Hippocampal formation (tissue), 2 donors: ENCODE measurements at regions not wholly inside any gene's neighbourhood (a gene's known extent, or its start where the extent isn't known, plus 50 kb on each side); places are given as distances from the start of the nearest gene placed in this dataset.

Experiments
- DNase-seq, 2 donors: peaks; one replicate each; lab custom pipeline; 2025; lab: John Stamatoyannopoulos, UW

DNA sequence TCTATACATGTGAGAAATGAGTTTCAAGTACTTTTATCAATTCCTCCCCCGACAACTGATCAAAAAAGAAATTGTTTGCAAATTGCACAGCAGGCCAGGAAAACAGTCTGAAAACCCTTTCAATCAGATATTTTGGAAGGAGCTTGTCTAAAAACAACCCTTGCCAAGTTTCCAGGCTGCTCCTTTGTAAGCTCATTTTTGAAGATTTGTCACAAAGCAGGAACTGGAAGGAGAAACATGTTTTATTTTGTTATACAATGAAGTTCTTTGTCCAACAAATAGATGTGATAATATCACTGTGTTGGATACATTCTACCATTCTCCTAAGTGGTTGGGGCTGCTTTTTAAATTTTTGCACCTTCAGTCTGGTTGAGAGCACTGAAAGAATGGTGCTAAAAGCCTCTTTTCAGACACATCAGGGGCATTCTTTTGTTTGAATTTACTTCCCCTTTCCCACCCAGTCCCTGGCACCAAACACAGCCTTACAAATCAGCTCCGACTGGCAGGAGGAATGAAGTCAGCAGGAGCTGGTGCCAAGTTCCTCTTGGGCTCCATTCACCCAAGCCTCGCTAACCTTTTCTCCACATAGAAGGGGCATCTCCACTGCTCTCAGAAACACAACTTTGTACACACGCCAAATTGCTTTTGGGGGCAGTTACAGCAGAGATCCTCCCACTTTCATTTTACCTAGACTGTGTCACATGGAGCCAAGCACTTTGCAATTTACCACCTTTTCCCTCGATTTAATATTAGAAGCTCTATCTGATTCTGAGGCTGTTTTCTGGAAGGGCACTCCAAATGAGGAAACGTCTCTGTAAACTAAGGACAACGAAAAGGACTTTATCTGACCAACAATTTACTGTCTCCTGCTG lies 88.0 kb downstream of the C1D start:
- peak; percentile 39 to 47 for DNase-seq

DNA sequence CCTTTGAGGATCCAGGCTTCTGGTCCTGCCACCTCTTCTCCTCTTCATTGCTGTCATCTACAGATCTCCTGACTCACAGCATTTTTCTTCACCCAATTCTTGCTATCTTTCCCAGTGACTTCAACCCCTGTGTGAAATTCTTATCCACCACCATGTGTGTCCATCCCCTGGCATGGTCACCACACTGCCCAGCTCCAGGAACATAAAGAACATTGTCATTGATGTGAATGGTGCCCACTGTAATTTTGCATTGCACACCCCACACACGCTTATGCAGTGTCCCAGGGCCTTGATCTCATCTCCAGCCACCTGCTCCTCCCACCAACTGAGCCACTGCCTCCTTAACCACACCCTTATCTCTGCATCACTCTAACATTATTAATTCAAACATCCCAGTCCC lies 85.3 kb downstream of the C1D start:
- DNase-seq = no peak

DNA sequence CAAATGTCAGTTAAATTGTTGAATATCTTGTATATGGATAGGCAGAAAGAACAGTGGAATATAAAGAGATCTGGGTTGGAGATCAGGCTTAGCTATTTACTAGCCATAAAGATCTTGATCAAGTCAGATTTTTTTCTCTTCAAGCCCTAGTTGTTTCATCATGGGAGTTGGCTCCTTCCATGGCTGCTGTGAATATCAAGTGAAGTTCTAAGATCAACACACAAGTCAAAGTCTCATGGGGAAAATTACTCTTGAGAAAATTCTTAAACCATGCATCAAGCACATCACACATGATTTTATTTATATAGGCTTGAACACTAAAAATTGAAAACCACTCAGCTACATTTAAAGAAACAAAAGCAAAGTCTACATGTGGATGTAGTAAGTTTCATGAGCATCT lies 79.8 kb downstream of the C1D start:
- DNase-seq = no peak

DNA sequence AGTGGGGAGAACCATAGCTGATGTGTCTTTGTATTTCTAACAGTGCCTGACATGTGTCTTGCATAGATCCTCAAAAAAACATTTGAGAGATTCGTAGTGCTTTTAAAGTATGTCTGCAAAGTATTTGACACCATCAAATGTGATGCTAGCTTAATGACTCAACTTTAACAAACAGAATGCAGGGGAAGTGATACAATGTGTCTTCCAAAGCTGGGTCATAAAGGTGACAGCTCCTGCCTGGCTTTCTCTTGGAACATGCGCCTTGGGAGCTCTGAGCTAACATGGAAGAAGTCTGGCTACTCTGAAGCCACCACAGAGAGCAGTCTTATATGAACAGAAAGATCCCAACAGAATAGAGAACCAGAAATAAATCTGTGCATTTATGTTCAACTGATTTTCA lies 78.2 kb downstream of the C1D start:
- no peak for DNase-seq

GRCh38 chr2:67985586-67985985 lies 77.2 kb downstream of the C1D start:
- DNase-seq = no peak

GRCh38 chr2:67986258-67986657 lies 76.5 kb downstream of the C1D start:
- no peak for DNase-seq
